NCI-H1436 (cell line): ENCODE measurements at regions not wholly inside any gene's neighbourhood (a gene's known extent, or its start where the extent isn't known, plus 50 kb on each side); places are given as distances from the start of the nearest gene placed in this dataset.

Source experiments
- DNase-seq: peaks from one replicate; lab custom pipeline; 2025; lab: John Stamatoyannopoulos, UW

DNA sequence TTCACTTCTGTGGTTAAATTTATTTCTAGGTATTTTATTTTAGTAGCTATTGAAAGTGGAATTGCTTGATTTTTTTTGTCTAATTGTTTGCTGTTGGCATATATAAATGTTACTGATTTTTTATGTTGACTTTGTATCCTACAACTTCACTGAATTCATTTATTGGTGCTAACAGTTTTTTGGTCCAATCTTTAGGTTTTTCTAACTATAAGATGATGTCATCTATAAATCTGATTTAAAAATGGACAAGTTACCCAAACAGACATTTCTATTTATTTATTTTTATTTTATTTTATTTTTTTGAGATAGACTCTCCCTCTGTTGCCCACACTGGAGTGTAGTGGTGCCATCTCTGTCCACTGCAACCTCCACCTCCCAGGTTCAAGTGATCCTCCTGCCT lies 162.3 kb downstream of the COX7C start:
- DNase-seq: no peak

- DNase-seq: no peak
Measured at GRCh38 chr5:86786955-86787354, 169.2 kb downstream of the COX7C start.

DNA sequence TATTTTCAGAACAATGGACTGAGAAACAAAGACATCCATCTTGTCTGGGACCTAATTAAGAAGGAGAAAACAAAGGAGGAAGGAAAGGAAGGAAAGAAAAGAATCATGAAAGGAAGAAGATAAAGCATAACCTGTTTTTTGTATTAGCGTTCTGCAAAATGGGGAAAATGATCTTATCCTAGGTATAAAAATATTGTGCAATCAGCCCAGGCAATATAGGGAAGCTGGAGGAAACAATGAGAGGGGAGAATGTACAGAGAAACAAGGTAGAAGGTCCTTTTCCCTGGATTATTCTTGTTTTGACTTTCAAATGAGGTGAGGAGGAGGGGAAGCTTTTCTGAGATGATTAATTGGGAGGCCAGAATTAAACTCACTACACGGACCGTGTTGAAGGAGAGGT lies 177.9 kb downstream of the COX7C start:
- no peak for DNase-seq

GRCh38 chr5:86797677-86798076 lies 179.9 kb downstream of the COX7C start:
- DNase-seq: no peak

- no peak for DNase-seq
Measured at GRCh38 chr5:86806206-86806605, 188.5 kb downstream of the COX7C start.

DNA sequence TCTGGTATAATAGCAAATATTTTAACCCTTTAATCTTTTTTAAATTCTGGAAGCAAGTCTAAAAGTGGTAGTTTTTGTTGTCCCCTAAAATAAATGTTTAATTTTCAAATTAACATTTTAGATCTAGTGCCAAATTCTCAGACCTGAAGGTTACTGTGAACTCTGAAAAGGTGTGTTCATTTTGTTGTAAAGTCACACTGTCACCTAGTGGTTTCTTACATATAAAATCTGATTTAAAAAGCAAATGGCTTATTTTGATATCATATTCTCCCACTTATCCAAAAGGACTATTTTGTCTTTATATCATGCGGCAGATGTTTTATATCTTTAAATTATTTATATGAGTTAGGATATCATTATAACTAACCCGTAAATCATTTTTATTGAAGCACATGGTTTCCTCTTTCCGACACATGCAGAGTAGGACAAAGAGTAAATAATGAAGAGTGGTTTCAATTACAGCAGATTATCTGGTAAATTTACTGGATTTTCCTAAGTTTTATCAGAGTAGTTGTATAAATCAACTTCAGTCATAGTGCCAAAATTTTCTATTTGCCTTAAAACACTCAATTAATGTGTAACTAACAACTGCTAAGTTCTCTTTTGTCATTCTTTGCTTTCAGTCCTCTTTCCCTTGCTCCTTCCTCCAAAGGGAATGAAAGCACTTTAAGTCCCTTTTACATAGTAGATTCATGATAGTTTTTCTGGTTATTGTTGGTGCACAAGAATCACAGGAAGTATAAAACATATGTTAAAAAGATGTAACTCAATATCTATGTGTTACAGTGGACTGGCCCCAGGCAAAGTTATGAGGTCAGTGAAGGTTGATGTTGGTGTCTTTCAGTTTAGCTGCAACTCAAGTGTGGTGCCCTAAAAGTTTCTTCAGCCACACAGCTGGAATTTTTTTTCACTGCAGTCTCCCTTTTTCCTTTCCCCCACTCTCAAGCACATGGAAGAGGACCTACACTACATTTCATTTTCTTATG lies 189.6 kb downstream of the COX7C start:
- no peak for DNase-seq

DNA sequence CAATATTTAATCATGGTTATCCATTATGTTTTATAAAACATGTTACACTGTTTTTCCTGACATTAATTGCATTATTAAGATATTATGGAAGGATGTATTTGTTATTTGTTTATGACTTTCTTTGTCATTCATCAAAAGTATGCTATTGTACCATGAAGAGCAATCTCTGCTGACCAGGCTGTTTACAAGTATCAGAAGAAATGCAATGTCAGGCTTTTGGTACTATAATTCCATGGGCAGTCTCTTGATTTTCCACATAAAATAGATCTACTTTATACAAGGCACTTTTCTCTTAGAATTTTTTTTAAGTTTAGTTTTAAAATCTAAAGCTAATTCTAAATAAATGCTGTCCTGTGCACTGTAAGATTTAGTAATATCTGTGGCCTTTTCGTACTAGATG lies 196.6 kb downstream of the COX7C start:
- DNase-seq: no peak

DNA sequence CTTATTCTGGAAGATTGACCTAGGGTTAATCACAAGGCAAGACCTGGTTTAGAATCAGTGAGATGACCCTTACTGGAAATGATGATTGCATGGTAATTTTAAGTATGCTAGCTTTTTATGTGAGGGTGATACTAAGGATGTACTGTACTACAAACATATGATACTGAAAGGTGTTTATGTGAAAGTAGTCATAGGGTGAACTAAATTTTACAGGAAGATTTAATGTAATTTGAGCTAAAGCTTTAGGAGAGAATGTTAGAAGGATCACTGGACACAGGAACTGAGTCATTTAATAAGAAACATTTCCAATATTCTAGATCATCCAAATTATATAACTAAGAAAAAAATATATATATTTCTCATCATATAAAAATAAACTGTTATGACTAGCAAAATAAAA lies 197.2 kb downstream of the COX7C start:
- DNase-seq: no peak

DNA sequence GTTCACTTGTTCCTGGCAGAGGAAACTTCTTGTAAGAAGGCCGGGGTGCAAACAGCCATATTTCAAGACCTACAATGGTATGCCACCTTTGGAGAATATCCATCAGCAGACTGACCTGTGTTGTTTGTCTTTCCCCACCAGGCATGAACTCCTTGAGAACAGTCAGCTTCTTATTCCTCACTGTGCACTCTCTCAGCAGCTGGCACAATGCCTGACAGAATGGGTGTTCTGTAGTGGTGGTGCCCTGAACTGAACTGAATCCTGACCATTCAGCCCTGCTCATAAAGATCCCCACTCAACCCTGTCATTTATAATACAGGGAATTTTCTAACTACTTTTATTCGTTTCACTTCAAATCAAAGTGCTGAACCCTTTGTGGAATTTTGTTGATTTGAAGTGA lies 206.9 kb downstream of the COX7C start:
- DNase-seq: no peak

- no peak for DNase-seq
Measured at GRCh38 chr5:86831128-86831527, 213.4 kb downstream of the COX7C start.

DNA sequence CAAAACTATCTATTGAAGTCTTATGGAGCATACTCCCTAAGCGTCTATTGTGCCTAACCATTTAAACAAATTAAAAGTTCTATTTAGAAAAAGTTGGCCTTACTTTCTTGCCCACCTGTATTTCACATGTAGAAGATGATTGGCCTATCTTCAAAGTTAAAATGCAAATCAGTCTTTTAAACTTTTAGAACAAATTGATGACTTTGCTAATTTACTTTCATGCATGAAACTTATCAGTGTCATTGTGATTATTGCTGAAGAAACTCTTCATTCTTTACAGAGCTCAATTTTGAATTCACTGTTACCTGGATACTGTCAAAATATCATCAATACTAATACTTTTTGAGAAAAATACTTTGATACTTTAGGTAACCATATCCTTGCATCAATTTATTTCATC lies 216.1 kb downstream of the COX7C start:
- no peak for DNase-seq

GRCh38 chr5:86837610-86838009 lies 219.9 kb downstream of the COX7C start:
- DNase-seq: no peak

DNA sequence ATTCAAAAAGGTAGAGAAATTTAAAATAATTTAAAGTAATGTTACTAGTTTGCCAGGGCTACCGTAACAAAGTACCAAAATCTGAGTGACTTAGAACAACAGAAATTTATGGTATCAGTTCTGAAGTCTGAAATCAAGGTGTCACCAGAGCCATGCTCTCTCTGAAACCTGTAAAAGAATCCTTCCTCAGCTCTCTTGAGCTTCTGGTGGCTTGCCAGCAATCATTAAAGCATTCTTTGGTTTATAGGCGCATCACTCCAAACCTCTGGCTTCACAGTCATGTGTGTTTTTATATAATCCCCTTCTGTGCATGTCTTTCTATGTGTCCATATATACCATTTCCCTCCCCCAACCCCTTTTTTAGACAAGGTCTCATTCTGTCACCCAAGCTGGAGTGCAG lies 220.3 kb downstream of the COX7C start:
- DNase-seq: no peak

DNA sequence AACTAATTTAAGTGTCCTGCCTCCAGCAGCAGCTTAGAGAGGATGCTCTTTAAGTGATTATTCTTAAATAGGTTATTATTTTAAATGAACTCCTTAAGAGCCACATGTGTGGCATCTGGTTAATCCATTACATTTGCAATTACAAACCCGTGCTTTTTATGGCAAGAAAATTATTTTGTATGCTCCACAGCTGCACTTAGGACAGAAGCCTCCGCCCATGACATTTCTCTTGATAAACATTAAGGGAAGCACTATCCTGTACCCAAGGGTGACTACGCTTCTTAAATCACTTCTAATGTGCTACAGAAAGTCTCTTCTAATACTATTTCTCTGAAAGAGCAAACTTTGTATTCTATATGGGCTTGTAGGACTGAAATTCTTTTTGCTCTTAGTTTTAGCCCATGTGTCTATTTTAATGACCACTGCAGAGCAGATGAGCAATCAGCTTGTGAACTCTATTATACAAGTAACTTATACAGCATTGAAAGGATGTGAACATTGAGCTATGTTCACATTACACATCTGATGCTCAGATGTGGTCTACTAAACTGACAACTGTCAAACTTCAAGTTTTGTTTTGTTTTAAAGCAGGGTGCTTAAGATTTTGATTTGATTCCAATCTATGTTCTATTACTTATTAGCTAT lies 223.4 kb downstream of the COX7C start:
- DNase-seq: no peak

- DNase-seq: no peak
Measured at GRCh38 chr5:86858442-86858841, 240.7 kb downstream of the COX7C start.

DNA sequence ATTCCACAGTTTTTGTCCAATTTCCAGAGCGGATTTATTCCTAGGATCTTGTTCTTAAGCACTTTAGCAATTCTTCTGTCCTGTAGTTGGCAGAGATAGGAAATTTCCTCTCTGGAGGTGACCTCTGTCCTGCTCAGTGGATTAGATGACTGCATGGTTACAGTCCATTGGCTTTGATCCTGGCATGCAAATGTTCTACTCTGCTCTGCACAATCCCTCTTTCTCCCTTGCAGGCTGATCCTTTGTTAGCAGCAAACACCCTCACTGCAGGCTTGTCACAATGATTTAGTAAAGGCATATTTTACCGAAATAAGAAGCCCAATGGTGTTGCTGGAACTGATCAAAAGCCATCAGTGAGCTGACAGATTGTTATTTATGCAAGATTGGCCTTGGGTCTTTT lies 243.8 kb downstream of the COX7C start:
- DNase-seq: no peak

- DNase-seq: no peak
Measured at GRCh38 chr5:86862093-86862492, 244.4 kb downstream of the COX7C start.

DNA sequence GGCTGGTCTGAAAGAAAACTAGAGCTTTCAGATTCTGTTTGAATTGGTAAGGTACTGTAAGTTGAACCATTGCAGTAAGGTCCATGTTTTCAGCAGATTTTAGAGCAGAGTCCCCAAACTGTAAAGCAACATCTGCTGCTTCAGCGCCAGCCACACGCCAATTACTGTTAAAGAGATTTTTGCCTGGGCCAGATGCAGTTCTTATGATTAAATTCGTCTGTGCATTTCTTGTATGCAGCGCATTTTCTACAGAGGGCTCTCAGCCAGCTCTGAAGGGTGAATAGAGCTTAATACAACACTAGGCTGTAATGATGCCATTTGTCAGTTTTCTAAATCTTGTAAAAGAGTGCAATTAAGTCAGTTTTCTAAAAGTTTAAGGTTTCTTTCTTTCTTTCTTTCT lies 246.3 kb downstream of the COX7C start:
- no peak for DNase-seq

GRCh38 chr5:86865256-86865785 lies 247.6 kb downstream of the COX7C start:
- no peak for DNase-seq

DNA sequence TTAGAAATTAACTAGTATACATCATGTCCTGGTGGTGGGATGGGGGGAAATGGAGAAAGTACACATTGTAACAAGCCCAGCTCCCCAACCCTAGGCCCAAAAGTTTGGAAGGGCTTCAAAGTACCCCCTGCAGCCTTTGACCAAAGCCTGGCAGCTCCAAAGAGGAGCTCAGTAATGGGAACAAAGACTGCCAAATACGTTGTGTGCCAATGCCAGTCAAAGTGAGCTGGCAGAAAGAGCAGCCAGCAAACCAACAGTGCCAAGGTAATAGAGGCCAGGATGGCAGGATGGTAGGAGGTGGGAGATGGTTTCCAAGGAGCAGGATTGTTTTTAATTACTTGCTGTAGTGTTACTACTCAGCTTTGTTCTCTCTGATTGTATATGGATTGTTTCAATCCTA lies 248.3 kb downstream of the COX7C start:
- no peak for DNase-seq

DNA sequence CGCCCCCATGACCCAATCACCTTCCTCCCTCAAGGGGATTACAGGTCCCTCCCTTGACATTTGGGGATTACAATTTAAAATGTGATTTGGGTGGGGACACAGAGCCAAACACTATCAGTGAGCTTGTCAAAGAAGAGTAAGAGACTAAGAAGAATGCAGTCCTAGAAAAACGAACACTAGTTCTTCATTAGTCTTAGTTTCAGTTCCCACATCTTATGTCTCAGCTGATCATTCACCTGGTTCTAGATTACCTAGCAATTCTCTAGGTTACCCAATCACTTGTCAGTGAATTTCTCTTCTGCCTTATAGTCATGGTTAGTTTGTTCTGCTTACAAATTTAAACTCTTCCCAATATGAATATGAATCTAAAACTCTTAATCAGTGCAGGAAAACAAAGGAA lies 251.5 kb downstream of the COX7C start:
- no peak for DNase-seq

GRCh38 chr5:86875539-86875938 lies 257.8 kb downstream of the COX7C start:
- no peak for DNase-seq

- DNase-seq: no peak
Measured at GRCh38 chr5:86878250-86878649, 260.5 kb downstream of the COX7C start.
